Suprapubic skin (tissue), 3 donors: ENCODE measurements at regions not wholly inside any gene's neighbourhood (a gene's known extent, or its start where the extent isn't known, plus 50 kb on each side); places are given as distances from the start of the nearest gene placed in this dataset.

ENCODE experiments used
- CTCF ChIP-seq, 2 donors: fragments of 200-600 bp in 1 of 2; fragments of 450-650 bp in 1 of 2; sonication (generic) in 1 of 2; IDR thresholded peaks; one replicate each; pipeline ENCODE4 v1.5.1; 2016 to 2019; ENCODE audit warnings: antibody characterized with exemption in 2 of 2, mild to moderate bottlenecking in 1 of 2, moderate library complexity in 1 of 2
- EP300 ChIP-seq: sonication (generic); formaldehyde crosslinking; IDR thresholded peaks from one replicate; pipeline ENCODE4 v1.6.1; 2017; ENCODE audit warnings: antibody characterized with exemption
- POLR2A ChIP-seq, 2 donors: fragments of 450-650 bp; IDR thresholded peaks; one replicate each; pipeline ENCODE4 v1.6.1; 2017; ENCODE audit warnings: antibody characterized with exemption in 2 of 2, mild to moderate bottlenecking in 2 of 2, moderate library complexity in 2 of 2

GRCh38 chr20:60246751-60247150 is 288.5 kb downstream of the CDH26 start:
- TF ChIP-seq CTCF (IDR thresholded peaks at IDR 0.05) = no peak
- no peak for TF ChIP-seq POLR2A (IDR thresholded peaks at IDR 0.05)
- no peak for TF ChIP-seq EP300
